Muscle of leg (tissue), 3 donors: ENCODE measurements at regions not wholly inside any gene's neighbourhood (a gene's known extent, or its start where the extent isn't known, plus 50 kb on each side); places are given as distances from the start of the nearest gene placed in this dataset.
"Not testable (repeated sequence)": the region's sequence is repeated elsewhere in the genome, so short reads cannot be mapped to it uniquely, and the experiment has no call there.

Experiments used
- DNase-seq: peaks from one replicate; pipeline ENCODE4 v3.0.0; 2013
- H3K27ac ChIP-seq: one replicate; pipeline ENCODE4 v1.5.1; 2013; ENCODE audit warnings: mild to moderate bottlenecking, low read length, control low read depth
- H3K27me3 ChIP-seq: one replicate; pipeline ENCODE4 v1.6.1; 2013; ENCODE audit warnings: low read length; ENCODE audit not compliant: control insufficient read depth, insufficient read depth
- H3K36me3 ChIP-seq: one replicate; pipeline ENCODE4 v1.6.1; 2013; ENCODE audit warnings: low read length; ENCODE audit not compliant: control insufficient read depth, insufficient read depth
- H3K4me1 ChIP-seq: one replicate; pipeline ENCODE4 v1.6.1; 2013; ENCODE audit warnings: low read length; ENCODE audit not compliant: control insufficient read depth, insufficient read depth
- H3K4me3 ChIP-seq: one replicate; pipeline ENCODE4 v1.5.1; 2013; ENCODE audit warnings: low read length, control low read depth
- H3K9me3 ChIP-seq: replicated peaks from 2 replicates; pipeline ENCODE4 v1.6.1; 2013; ENCODE audit warnings: low read depth, low read length; ENCODE audit not compliant: control insufficient read depth
- WGBS: methylation state at CpG from one replicate; pipeline ENCODE4 v1.1.5; 2013; ENCODE audit warnings: missing lambda C conversion rate; ENCODE audit not compliant: insufficient coverage; 5-methylcytosine and 5-hydroxymethylcytosine counted together

DNA sequence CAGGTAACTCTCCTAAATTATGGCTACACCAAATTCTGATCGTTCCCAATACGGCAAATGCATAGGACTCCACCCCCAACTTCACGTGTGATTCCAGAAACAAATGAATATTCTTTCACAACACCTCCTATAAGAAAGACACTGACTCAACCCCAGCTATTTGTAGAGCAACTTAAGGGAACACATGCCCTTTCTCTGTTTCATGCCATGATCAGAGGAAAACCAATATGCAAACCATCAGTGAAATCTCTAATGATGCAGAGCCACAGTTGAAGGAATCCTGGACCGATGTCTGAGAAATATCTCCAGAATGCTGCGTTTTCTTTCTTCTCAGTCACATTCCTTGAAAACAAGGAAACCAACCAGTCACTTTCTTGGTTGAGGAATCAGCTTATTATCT, 164.2 kb upstream of the PTBP2 start:
- Histone ChIP-seq H3K4me1 (no peaks in the 10 kb centered on the region), H3K27me3 (no peaks in the 10 kb centered on the region), H3K4me3 (no peak overlapping the region), H3K36me3 (no peaks in the 10 kb centered on the region), H3K9me3 (no peaks in the 10 kb centered on the region), H3K27ac (no peak overlapping the region)
- WGBS: 96% methylated on average over 3 of the region's 5 CpGs
- DNase-seq: no peak

DNA sequence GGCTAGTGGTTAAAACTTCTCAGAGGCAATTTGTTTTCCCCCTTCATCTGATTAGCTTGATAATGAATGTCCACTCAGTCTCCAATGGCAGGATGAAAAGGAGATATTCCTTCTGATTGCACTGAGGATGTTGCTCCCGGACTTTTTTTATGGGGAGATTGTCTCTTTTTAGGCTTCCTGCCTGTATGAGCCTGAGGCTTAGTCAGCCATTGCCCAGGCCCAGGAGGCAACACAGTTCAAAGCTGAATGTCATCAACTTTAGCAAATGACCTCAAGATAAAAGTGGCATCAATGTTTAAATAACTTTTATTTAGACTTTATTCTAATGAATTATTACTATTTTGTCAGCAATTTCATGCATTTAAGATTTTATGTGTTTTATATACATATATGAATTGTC, 162.9 kb upstream of the PTBP2 start:
- Histone ChIP-seq H3K9me3 (no peaks in the 10 kb centered on the region), H3K4me3 (no peak overlapping the region), H3K36me3 (no peaks in the 10 kb centered on the region), H3K27ac (no peak overlapping the region), H3K27me3 (no peaks in the 10 kb centered on the region), H3K4me1 (no peaks in the 10 kb centered on the region)
- no CpG with 5 or more reads among the region's 1 CpG for WGBS
- no peak for DNase-seq

DNA sequence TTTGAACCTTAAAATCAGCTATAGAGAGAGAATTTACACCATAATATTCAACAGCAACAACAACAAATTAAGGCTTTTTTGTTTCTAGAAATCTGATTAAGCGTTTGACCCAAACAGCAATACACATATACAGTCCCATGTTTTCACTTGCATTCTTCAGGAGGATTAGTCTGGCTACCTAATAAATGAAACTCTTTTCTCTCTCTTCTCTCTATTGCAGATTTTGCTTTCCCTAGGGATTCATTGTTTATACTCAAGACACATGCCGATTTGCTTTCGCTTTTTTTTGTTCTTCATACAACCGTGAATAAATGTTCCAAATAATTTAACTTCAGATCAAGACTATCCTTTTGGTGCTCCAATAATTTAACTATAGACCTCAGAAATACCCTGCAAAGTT, 162.4 kb upstream of the PTBP2 start:
- Histone ChIP-seq H3K27ac (no peak overlapping the region), H3K4me3 (no peak overlapping the region), H3K27me3 (no peaks in the 10 kb centered on the region), H3K4me1 (no peaks in the 10 kb centered on the region), H3K36me3 (no peaks in the 10 kb centered on the region), H3K9me3 (no peaks in the 10 kb centered on the region)
- 48% methylated on average over 2 of the region's 4 CpGs for WGBS
- peak; percentile 20 for DNase-seq

DNA sequence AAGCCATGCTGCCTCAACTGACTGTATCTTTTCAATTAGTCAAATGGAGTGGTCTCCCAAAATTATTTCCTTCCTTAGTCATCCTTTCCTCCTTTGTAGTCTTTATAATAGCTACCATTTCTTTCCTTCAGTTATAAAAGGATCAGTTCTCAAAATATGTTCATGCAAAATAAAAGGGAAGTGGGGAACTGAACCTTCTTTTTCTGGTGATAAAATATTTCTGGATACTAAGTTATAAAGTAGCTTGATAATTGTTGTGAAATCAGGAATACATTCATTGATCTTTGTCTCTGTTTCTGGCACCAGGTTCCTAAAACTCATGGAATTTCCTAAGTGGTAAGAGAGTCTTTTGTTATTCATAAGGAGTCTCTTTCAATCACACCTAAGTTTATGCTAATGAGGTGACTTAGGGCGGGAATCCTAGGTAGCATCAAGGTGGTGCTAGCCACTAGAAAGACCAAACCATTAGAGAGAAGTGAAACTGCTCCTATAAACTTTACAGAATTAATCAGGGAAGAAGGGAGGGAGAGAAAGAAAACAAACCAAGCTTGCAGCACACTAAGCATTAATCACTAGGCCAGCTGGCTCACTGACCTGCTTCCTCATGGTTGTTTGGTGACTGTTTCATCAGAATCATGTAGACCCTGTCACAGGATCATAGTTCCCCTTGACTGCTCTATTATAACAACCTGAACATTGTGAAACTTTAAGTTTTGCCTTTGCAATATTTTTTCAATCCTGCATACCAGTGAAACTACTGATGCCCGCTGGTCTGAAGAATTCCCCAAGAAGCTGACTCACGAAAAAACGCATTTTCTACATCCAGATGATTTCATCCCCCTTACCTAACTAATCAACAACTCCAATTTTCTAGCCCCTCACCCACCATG, 161.6 kb upstream of the PTBP2 start:
- Histone ChIP-seq H3K27me3 (no peaks in the 10 kb centered on the region), H3K27ac (no peak overlapping the region), H3K9me3 (no peaks in the 10 kb centered on the region), H3K4me3 (no peak overlapping the region), H3K36me3 (no peaks in the 10 kb centered on the region), H3K4me1 (no peaks in the 10 kb centered on the region)
- no peak for DNase-seq
- WGBS: 90% methylated on average over 3 of the region's 4 CpGs

DNA sequence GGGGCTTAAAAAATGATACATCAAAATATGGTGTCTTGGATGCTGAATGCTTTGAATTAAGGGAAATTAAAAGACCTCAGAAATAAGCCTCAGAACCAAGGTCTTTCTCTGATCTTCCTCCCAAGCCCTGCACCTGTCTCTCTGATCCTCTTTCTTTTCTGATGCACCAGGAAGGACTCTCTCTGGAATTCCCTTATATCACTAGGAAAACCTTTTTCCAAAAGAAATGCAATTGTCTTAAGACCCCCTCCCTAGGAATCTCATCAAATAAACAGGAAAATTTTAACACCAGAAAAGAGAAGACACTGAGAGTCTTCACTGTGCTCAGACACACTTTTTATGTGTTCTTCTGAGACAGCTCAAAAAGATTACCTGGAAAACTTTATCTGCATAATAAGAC, 159.5 kb upstream of the PTBP2 start:
- Histone ChIP-seq H3K4me1 (no peaks in the 10 kb centered on the region), H3K27ac (no peak overlapping the region), H3K9me3 (no peaks in the 10 kb centered on the region), H3K36me3 (no peaks in the 10 kb centered on the region), H3K4me3 (no peak overlapping the region), H3K27me3 (no peaks in the 10 kb centered on the region)
- no peak for DNase-seq

DNA sequence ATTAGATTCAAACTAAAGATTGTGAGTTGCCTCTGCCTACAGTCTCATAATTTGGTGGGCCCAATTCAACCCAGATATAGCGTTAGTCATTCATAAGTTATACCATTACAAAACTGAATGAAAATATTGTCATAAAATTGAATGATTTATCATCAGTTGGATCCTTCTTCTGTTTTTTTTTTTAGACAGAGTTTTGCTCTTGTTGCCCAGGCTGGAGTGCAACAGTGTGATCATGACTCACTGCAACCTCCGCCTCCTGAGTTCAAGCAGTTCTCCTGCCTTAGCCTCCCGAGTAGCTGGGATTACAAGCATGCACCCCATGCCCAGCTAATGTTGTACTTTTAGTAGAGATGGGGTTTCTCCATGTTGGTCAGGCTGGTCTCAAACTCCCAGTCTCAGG, 157.2 kb upstream of the PTBP2 start:
- not testable (repeated sequence) for H3K27ac ChIP-seq, H3K27me3 ChIP-seq, H3K9me3 ChIP-seq, H3K4me1 ChIP-seq, DNase-seq, H3K36me3 ChIP-seq, H3K4me3 ChIP-seq
- 100% methylated on average over 1 of the region's 3 CpGs for WGBS

DNA sequence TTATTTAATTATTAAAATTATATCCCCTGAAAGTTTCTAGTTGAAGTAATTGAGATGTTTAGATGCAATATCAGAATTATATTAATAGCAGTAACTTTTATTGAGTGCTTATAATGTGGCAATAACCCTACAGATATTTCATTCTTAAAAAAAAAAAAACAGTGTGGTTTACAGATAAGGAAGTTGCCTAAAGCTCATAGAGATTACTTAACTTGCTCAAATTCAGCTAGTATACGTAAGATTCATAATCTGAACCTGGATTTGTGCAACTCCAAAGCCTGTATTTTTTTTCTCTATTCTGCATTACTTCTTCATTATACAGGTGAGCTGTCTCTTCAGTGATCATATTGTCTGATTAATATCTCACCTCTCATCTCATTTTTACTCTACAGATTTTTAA, 156.0 kb upstream of the PTBP2 start:
- H3K27ac ChIP-seq: no peak overlapping the region
- no peak overlapping the region for H3K4me3 ChIP-seq
- WGBS: no CpG with 5 or more reads among the region's 1 CpG
- no peaks in the 10 kb centered on the region for H3K36me3 ChIP-seq
- no peaks in the 10 kb centered on the region for H3K9me3 ChIP-seq
- no peaks in the 10 kb centered on the region for H3K27me3 ChIP-seq
- H3K4me1 ChIP-seq: no peaks in the 10 kb centered on the region
- no peak for DNase-seq

DNA sequence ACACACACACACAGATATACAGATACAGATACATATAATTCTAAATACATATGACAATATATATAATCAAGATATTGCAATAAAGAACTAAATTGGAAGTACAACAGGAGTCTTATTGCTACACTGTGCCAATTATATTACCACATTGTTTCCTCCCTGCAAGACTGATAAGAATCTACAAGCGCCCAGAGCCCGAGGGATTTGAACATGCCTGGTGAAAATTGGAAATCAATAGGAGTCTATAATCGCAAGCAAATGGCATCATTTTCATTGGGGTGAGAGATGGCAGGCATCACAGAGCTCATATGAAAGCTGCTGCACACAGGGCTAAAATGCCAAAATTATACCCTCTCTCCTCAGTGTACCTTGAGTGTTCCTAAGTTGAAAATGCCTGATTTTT, 152.9 kb upstream of the PTBP2 start:
- WGBS: 100% methylated on average over 1 of the region's 3 CpGs
- Histone ChIP-seq H3K4me1 (no peaks in the 10 kb centered on the region), H3K9me3 (no peaks in the 10 kb centered on the region), H3K27ac (no peak overlapping the region), H3K36me3 (no peaks in the 10 kb centered on the region), H3K4me3 (no peak overlapping the region), H3K27me3 (no peaks in the 10 kb centered on the region)
- no peak for DNase-seq

DNA sequence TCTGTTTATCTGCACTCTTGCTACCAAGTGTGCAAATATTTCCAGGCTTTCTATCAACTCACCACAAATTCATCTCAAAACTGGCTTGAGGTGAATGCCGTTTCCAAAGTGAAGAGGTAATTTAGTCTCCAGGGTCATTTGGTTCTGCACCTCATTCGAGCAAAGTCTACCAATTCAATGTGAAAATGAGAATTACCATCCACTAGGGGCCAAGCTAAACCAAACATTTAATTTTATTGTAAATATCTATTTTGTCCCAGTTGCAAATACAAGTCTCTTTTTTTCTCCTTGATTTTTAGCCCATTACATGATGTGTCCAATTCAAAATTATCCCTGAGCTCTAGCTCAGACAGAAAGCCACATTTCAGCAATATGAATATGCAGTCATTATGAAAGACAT, 152.3 kb upstream of the PTBP2 start:
- DNase-seq: no peak
- Histone ChIP-seq H3K27ac (no peak overlapping the region), H3K4me1 (no peaks in the 10 kb centered on the region), H3K36me3 (no peaks in the 10 kb centered on the region), H3K27me3 (no peaks in the 10 kb centered on the region), H3K4me3 (no peak overlapping the region), H3K9me3 (no peaks in the 10 kb centered on the region)
- no CpG with 5 or more reads among the region's 2 CpGs for WGBS

DNA sequence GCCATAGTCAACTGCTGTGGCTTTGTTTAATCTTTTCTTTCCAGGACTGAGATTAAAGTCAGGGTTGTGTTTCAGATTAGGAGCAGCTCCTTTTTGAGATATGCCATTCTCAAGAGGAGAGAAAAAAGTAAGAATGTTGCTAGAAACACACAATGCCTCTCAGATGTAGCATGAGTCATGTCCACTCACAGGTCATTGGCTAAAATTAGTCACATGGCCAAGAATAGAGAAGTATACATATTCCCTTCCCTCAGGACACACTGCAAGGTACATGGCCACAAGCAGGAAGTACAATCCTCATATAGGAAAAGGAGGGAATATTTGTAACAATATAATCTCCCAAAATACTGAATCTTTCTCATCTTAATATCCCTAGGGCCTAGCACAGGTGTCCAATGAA, 141.9 kb upstream of the PTBP2 start:
- H3K9me3 ChIP-seq: no peaks in the 10 kb centered on the region
- no peaks in the 10 kb centered on the region for H3K36me3 ChIP-seq
- no peaks in the 10 kb centered on the region for H3K27me3 ChIP-seq
- H3K4me1 ChIP-seq: no peaks in the 10 kb centered on the region
- DNase-seq: no peak
- H3K27ac ChIP-seq: no peak overlapping the region
- no peak overlapping the region for H3K4me3 ChIP-seq

DNA sequence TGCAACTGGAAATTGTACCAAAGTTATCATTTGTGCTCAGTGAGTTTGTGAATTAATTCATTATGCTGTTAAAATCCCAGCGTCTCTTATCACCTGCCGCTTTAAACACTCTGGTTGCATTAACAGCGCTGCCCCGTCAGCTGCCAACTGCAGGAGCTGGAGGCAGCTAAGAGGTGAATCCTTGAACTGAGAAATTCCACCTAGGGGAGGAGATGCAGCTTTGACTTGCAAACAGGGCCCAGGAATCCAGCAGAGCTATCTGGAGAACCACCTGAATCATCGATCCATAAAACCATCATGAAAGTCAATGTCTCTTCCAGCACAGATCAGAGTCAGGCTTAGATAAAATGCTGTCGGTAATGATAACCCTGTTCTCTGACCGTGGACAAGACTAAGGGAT, 140.7 kb upstream of the PTBP2 start:
- H3K36me3 ChIP-seq: no peaks in the 10 kb centered on the region
- DNase-seq: no peak
- no peaks in the 10 kb centered on the region for H3K9me3 ChIP-seq
- H3K27me3 ChIP-seq: no peaks in the 10 kb centered on the region
- H3K4me1 ChIP-seq: no peaks in the 10 kb centered on the region
- WGBS: 62% methylated on average over 6 of the region's 7 CpGs
- H3K4me3 ChIP-seq: no peak overlapping the region
- H3K27ac ChIP-seq: no peak overlapping the region
